BLaER1 (cell line): ENCODE measurements at regions not wholly inside any gene's neighbourhood (a gene's known extent, or its start where the extent isn't known, plus 50 kb on each side); places are given as distances from the start of the nearest gene placed in this dataset.

ENCODE experiments used
- H3K27ac ChIP-seq: shearing (Covaris generic); formaldehyde crosslinking; 2 replicates; pipeline ENCODE4 v1.8.1; 2022
- H3K27me3 ChIP-seq: shearing (Covaris generic); formaldehyde crosslinking; 2 replicates; pipeline ENCODE4 v1.8.1; 2022
- H3K36me3 ChIP-seq: shearing (Covaris generic); formaldehyde crosslinking; 2 replicates; pipeline ENCODE4 v1.8.1; 2022
- H3K4me1 ChIP-seq: shearing (Covaris generic); formaldehyde crosslinking; 2 replicates; pipeline ENCODE4 v1.8.1; 2022
- H3K4me2 ChIP-seq: shearing (Covaris generic); formaldehyde crosslinking; 2 replicates; pipeline ENCODE4 v1.8.1; 2022
- H3K4me3 ChIP-seq: shearing (Covaris generic); formaldehyde crosslinking; 2 replicates; pipeline ENCODE4 v1.8.1; 2022
- H3K9ac ChIP-seq: shearing (Covaris generic); formaldehyde crosslinking; 2 replicates; pipeline ENCODE4 v1.8.1; 2022
- H3K9me3 ChIP-seq: shearing (Covaris generic); formaldehyde crosslinking; 2 replicates; pipeline ENCODE4 v1.8.1; 2022
- H4K20me1 ChIP-seq: shearing (Covaris generic); formaldehyde crosslinking; 2 replicates; pipeline ENCODE4 v1.8.1; 2022
- Cebpa-rat ChIP-seq: shearing (Covaris generic); IDR thresholded peaks from 2 replicates; pipeline ENCODE4 v1.8.1; 2022

GRCh38 chr1:193841857-193842256 is 655.4 kb upstream of the B3GALT2 start:
- H3K27me3 ChIP-seq, result no peaks in the 10 kb centered on the region
- no peak overlapping the region for H3K4me2 ChIP-seq
- H3K36me3 ChIP-seq, result no peaks in the 10 kb centered on the region
- H3K9me3 ChIP-seq, result no peaks in the 10 kb centered on the region
- H3K27ac ChIP-seq, result no peak overlapping the region
- H3K9ac ChIP-seq, result no peak overlapping the region
- no peak overlapping the region for H3K4me3 ChIP-seq
- TF ChIP-seq Cebpa-rat, result no peak
- H4K20me1 ChIP-seq, result no peaks in the 10 kb centered on the region
- H3K4me1 ChIP-seq, result no peaks in the 10 kb centered on the region

DNA sequence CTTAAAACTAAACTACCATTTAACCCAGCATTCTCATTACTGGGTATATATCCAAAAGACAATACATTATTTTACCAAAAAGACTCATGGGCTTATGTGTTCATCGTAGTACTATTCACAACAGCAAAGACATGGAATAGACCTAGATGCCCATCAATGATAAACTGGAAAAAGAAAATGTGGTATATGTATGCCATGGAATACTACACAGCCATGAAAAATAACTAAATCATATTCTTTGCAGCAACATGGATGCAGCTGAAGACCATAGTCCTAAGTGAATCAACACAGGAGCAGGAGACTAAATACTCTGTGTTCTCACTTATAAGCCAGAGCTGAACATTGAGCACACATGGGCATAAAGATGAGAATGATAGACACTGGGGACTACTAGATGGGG is 645.1 kb upstream of the B3GALT2 start:
- no peak overlapping the region for H3K9ac ChIP-seq
- H3K27ac ChIP-seq, result no peak overlapping the region
- H3K4me3 ChIP-seq, result no peak overlapping the region
- no peak for TF ChIP-seq Cebpa-rat
- no peaks in the 10 kb centered on the region for H3K36me3 ChIP-seq
- no peaks in the 10 kb centered on the region for H3K27me3 ChIP-seq
- no peaks in the 10 kb centered on the region for H3K4me1 ChIP-seq
- peaks cover 5% of the 10 kb centered on the region for H3K9me3 ChIP-seq
- no peaks in the 10 kb centered on the region for H4K20me1 ChIP-seq
- no peak overlapping the region for H3K4me2 ChIP-seq

DNA sequence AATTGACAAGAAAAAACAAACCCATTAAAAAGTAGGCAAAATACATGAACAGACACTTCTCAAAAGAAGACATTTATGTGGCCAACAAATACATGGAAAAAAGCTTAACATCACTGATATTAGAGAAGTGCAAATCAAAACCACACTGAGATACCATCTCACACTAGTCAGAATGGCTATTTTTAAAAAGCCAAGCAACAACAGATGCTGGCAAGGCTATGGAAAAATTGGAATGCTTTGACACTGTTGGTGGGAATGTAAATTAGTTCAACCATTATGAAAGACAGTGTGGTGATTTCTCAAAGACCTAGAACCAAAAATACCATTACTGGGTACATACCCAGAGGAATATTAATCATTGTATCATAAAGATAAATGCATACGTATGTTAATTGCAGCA is 641.1 kb upstream of the B3GALT2 start:
- Histone ChIP-seq H3K27ac (no peak overlapping the region), H3K4me1 (no peaks in the 10 kb centered on the region), H3K36me3 (no peaks in the 10 kb centered on the region), H4K20me1 (no peaks in the 10 kb centered on the region), H3K27me3 (no peaks in the 10 kb centered on the region), H3K4me2 (no peak overlapping the region), H3K9me3 (peaks cover 5% of the 10 kb centered on the region), H3K9ac (no peak overlapping the region), H3K4me3 (no peak overlapping the region)
- no peak for TF ChIP-seq Cebpa-rat

- peaks cover 8% of the 10 kb centered on the region; the same call in 1 of the 2 replicates for H3K9me3 ChIP-seq
- no peaks in the 10 kb centered on the region for H4K20me1 ChIP-seq
- no peak overlapping the region for H3K27ac ChIP-seq
- H3K36me3 ChIP-seq, result no peaks in the 10 kb centered on the region
- no peak overlapping the region for H3K4me2 ChIP-seq
- H3K27me3 ChIP-seq, result no peaks in the 10 kb centered on the region
- no peak overlapping the region for H3K4me3 ChIP-seq
- no peaks in the 10 kb centered on the region for H3K4me1 ChIP-seq
- TF ChIP-seq Cebpa-rat, result no peak
- H3K9ac ChIP-seq, result no peak overlapping the region
Measured at GRCh38 chr1:193819376-193819775, 633.0 kb upstream of the B3GALT2 start.

DNA sequence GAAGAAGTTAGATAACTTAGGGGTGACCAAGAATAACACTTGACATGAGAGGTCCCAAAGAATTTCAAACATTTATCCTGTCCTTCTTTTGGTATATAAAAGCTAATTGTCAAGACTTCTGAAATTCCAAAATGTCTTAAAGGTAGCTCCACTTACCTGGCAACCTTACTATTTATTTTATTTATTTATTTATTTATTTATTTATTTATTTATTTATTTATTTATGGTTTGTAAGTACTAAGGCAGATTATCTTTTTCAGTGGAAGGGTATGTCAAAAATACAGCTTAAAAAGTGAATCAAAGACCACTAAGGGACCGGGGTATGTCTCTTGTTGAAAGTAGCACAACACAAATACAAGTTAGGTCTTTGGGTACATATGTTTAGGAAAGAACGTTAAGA is 620.8 kb upstream of the B3GALT2 start:
- H3K27me3 ChIP-seq, result no peaks in the 10 kb centered on the region
- no peak overlapping the region for H3K27ac ChIP-seq
- no peak overlapping the region for H3K9ac ChIP-seq
- TF ChIP-seq Cebpa-rat, result no peak
- H3K4me2 ChIP-seq, result no peak overlapping the region
- H3K9me3 ChIP-seq, result no peaks in the 10 kb centered on the region
- H4K20me1 ChIP-seq, result no peaks in the 10 kb centered on the region
- no peaks in the 10 kb centered on the region for H3K36me3 ChIP-seq
- no peak overlapping the region for H3K4me3 ChIP-seq
- no peaks in the 10 kb centered on the region for H3K4me1 ChIP-seq

GRCh38 chr1:193806079-193807048 is 620.0 kb upstream of the B3GALT2 start:
- no peaks in the 10 kb centered on the region for H3K9me3 ChIP-seq
- no peak overlapping the region for H3K4me2 ChIP-seq
- TF ChIP-seq Cebpa-rat, result no peak
- no peaks in the 10 kb centered on the region for H3K36me3 ChIP-seq
- no peak overlapping the region for H3K27ac ChIP-seq
- H4K20me1 ChIP-seq, result no peaks in the 10 kb centered on the region
- no peaks in the 10 kb centered on the region for H3K4me1 ChIP-seq
- no peaks in the 10 kb centered on the region for H3K27me3 ChIP-seq
- H3K4me3 ChIP-seq, result no peak overlapping the region
- H3K9ac ChIP-seq, result no peak overlapping the region

- no peak overlapping the region for H3K9ac ChIP-seq
- TF ChIP-seq Cebpa-rat, result no peak
- no peak overlapping the region for H3K27ac ChIP-seq
- H3K36me3 ChIP-seq, result no peaks in the 10 kb centered on the region
- H3K27me3 ChIP-seq, result no peaks in the 10 kb centered on the region
- H4K20me1 ChIP-seq, result no peaks in the 10 kb centered on the region
- no peak overlapping the region for H3K4me2 ChIP-seq
- H3K4me3 ChIP-seq, result no peak overlapping the region
- H3K9me3 ChIP-seq, result no peaks in the 10 kb centered on the region
- H3K4me1 ChIP-seq, result no peaks in the 10 kb centered on the region
Measured at GRCh38 chr1:193799948-193800690, 613.7 kb upstream of the B3GALT2 start.

DNA sequence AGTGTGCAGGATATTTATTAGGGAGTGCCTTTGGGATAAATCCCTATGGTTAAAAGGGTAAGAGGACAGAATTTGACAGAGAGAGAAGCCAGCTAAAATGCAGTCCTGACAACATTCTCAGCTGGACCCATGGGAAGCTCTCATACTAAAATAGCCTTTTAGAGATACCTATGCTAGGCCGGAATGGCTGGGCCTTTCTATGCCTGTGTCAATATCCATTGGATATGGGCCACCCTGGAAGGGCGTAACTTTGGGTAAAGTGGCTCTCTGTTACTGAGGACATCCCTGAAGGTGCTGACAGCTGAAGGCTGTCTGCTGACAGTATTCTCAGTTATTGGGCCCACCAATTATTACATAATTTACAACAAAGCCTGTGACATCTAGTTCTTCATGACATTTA is 613.0 kb upstream of the B3GALT2 start:
- no peaks in the 10 kb centered on the region for H4K20me1 ChIP-seq
- no peak overlapping the region for H3K4me3 ChIP-seq
- H3K27me3 ChIP-seq, result no peaks in the 10 kb centered on the region
- no peaks in the 10 kb centered on the region for H3K36me3 ChIP-seq
- H3K4me1 ChIP-seq, result no peaks in the 10 kb centered on the region
- no peak overlapping the region for H3K4me2 ChIP-seq
- no peaks in the 10 kb centered on the region for H3K9me3 ChIP-seq
- TF ChIP-seq Cebpa-rat, result no peak
- H3K27ac ChIP-seq, result no peak overlapping the region
- H3K9ac ChIP-seq, result no peak overlapping the region

DNA sequence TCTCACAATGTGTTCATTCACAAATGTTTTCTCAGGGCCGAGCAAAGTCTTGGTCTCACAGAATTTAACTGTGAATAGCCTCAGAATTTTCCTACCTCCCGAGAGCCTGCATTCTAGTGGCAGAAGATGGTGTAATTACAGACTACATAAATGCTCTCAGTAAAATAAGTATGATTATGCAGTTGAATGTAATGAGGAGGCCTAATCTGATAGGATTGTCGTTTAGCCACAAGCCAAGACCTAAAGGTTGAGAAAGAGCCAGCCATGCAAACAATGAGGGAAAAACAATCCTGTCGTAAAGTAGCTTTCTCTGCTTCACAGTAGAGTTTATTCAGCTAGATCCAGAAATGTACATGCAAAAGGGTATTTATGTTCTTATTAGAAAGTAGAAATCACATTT is 607.8 kb upstream of the B3GALT2 start:
- H4K20me1 ChIP-seq, result no peaks in the 10 kb centered on the region
- H3K9ac ChIP-seq, result no peak overlapping the region
- no peaks in the 10 kb centered on the region for H3K36me3 ChIP-seq
- H3K4me2 ChIP-seq, result no peak overlapping the region
- TF ChIP-seq Cebpa-rat, result no peak
- no peaks in the 10 kb centered on the region for H3K4me1 ChIP-seq
- no peak overlapping the region for H3K4me3 ChIP-seq
- no peaks in the 10 kb centered on the region for H3K9me3 ChIP-seq
- no peaks in the 10 kb centered on the region for H3K27me3 ChIP-seq
- no peak overlapping the region for H3K27ac ChIP-seq

- H3K9ac ChIP-seq, result no peak overlapping the region
- no peak overlapping the region for H3K4me2 ChIP-seq
- no peak overlapping the region for H3K4me3 ChIP-seq
- H3K36me3 ChIP-seq, result no peaks in the 10 kb centered on the region
- no peak overlapping the region for H3K27ac ChIP-seq
- no peaks in the 10 kb centered on the region for H3K27me3 ChIP-seq
- H4K20me1 ChIP-seq, result no peaks in the 10 kb centered on the region
- no peaks in the 10 kb centered on the region for H3K4me1 ChIP-seq
- no peak for TF ChIP-seq Cebpa-rat
- no peaks in the 10 kb centered on the region for H3K9me3 ChIP-seq
Measured at GRCh38 chr1:193791746-193792145, 605.3 kb upstream of the B3GALT2 start.
